Trophoblast cell (in vitro differentiated cells and primary cell): ENCODE measurements at regions not wholly inside any gene's neighbourhood (a gene's known extent, or its start where the extent isn't known, plus 50 kb on each side); places are given as distances from the start of the nearest gene placed in this dataset.
"Not testable (repeated sequence)": the region's sequence is repeated elsewhere in the genome, so short reads cannot be mapped to it uniquely, and the experiment has no call there.

ENCODE experiments used
- DNase-seq, 2 donors: peaks; one replicate each; pipeline ENCODE4 v3.0.0-alpha.2; 2016
- H2AFZ ChIP-seq: 2 replicates; pipeline ENCODE4 v1.6.1; 2013; ENCODE audit warnings: low read length, moderate library complexity, mild to moderate bottlenecking; ENCODE audit not compliant: insufficient read depth, poor library complexity
- H2AK5ac ChIP-seq: 2 replicates; pipeline ENCODE4 v1.6.1; 2013; ENCODE audit warnings: mild to moderate bottlenecking, low read length
- H2BK120ac ChIP-seq: 2 replicates; pipeline ENCODE4 v1.6.1; 2013; ENCODE audit warnings: low read length, mild to moderate bottlenecking, moderate library complexity; ENCODE audit not compliant: insufficient read depth, poor library complexity
- H2BK12ac ChIP-seq: 2 replicates; pipeline ENCODE4 v1.6.1; 2013; ENCODE audit warnings: mild to moderate bottlenecking, low read length, moderate library complexity
- H2BK5ac ChIP-seq: 2 replicates; pipeline ENCODE4 v1.6.1; 2013; ENCODE audit warnings: low read length, low read depth, moderate library complexity, mild to moderate bottlenecking; ENCODE audit not compliant: poor library complexity
- H3K14ac ChIP-seq: 2 replicates; pipeline ENCODE4 v1.6.1; 2013; ENCODE audit warnings: mild to moderate bottlenecking, low read length
- H3K18ac ChIP-seq: 2 replicates; pipeline ENCODE4 v1.6.1; 2013; ENCODE audit warnings: mild to moderate bottlenecking, low read length
- H3K23ac ChIP-seq: 2 replicates; pipeline ENCODE4 v1.6.1; 2013; ENCODE audit warnings: low read length
- H3K27ac ChIP-seq: 2 replicates; pipeline ENCODE4 v1.5.1; 2013; ENCODE audit warnings: low read depth, mild to moderate bottlenecking, inconsistent platforms, low read length, moderate library complexity
- H3K27me3 ChIP-seq: 2 replicates; pipeline ENCODE4 v1.6.1; 2013; ENCODE audit warnings: inconsistent platforms, mild to moderate bottlenecking, low read length, moderate library complexity; ENCODE audit not compliant: insufficient read depth
- H3K36me3 ChIP-seq, 2 experiments: 1 replicate in 1 of 2; 2 replicates in 1 of 2; pipeline ENCODE4 v1.6.1; 2013; ENCODE audit warnings: low read length in 2 of 2, mild to moderate bottlenecking in 2 of 2, moderate library complexity in 1 of 2; ENCODE audit not compliant: insufficient read depth in 2 of 2, control insufficient read depth in 1 of 2
- H3K4ac ChIP-seq: 2 replicates; pipeline ENCODE4 v1.6.1; 2013; ENCODE audit warnings: low read depth, mild to moderate bottlenecking, low read length, moderate library complexity
- H3K4me1 ChIP-seq, 2 experiments: 1 replicate in 1 of 2; 2 replicates in 1 of 2; pipeline ENCODE4 v1.6.1; 2013; ENCODE audit warnings: low read length in 2 of 2, mild to moderate bottlenecking in 2 of 2, moderate library complexity in 1 of 2; ENCODE audit not compliant: insufficient read depth in 2 of 2, control insufficient read depth in 1 of 2
- H3K4me2 ChIP-seq: 2 replicates; pipeline ENCODE4 v1.6.1; 2013; ENCODE audit warnings: inconsistent platforms, mild to moderate bottlenecking, low read length, moderate library complexity
- H3K4me3 ChIP-seq: 2 replicates; pipeline ENCODE4 v1.5.1; 2013; ENCODE audit warnings: mild to moderate bottlenecking, low read depth, low read length, inconsistent platforms
- H3K79me1 ChIP-seq: one replicate; pipeline ENCODE4 v1.6.1; 2013; ENCODE audit warnings: low read length
- H3K79me2 ChIP-seq: 2 replicates; pipeline ENCODE4 v1.6.1; 2013; ENCODE audit warnings: low read length, mild to moderate bottlenecking; ENCODE audit not compliant: control insufficient read depth, insufficient read depth, poor library complexity
- H3K9ac ChIP-seq: 2 replicates; pipeline ENCODE4 v1.6.1; 2013; ENCODE audit warnings: mild to moderate bottlenecking, low read length
- H3K9me3 ChIP-seq: 2 replicates; pipeline ENCODE4 v1.6.1; 2013; ENCODE audit warnings: low read depth, mild to moderate bottlenecking, control low read depth, inconsistent platforms, low read length; ENCODE audit not compliant: insufficient read depth
- H4K12ac ChIP-seq: 2 replicates; pipeline ENCODE4 v1.6.1; 2013; ENCODE audit warnings: low read depth, mild to moderate bottlenecking, low read length, moderate library complexity
- H4K8ac ChIP-seq: 2 replicates; pipeline ENCODE4 v1.6.1; 2013; ENCODE audit warnings: low read depth, mild to moderate bottlenecking, low read length, moderate library complexity
- H4K91ac ChIP-seq: one replicate; pipeline ENCODE4 v1.6.1; 2013; ENCODE audit warnings: low read depth, mild to moderate bottlenecking, low read length, moderate library complexity
- WGBS: extraction: QIAGEN DNeasy Blood & Tissue Kit; methylation state at CpG from one replicate; pipeline ENCODE4 v1.1.7; 2013; ENCODE audit warnings: missing lambda C conversion rate; ENCODE audit not compliant: insufficient read length, insufficient coverage; ENCODE audit errors: extremely low coverage; 5-methylcytosine and 5-hydroxymethylcytosine counted together

DNA sequence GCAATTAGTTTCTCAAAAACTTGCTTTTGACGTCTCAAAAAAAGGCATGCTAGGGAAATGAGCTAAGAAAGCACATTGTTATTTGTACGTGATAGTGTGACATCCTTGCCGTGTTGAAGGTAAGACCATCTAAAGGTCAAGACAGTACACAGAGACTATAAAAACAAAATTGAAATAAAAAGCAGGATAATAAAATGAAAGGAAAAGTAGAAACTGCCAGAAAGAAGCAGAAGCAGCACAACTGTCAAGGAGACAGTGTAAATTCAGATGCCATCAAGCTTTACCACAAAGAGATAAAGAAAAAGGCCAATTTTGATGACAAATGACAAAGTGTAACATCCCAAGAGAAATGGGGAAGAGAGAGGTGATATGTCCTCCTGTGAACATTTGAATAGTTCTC lies 76.5 kb downstream of the RGS2 start:
- not testable (repeated sequence) for H4K8ac ChIP-seq, H2BK12ac ChIP-seq, DNase-seq, H3K4ac ChIP-seq, H3K23ac ChIP-seq, H3K4me2 ChIP-seq, H4K91ac ChIP-seq, H2AK5ac ChIP-seq, H3K4me1 ChIP-seq, H4K12ac ChIP-seq, H3K79me2 ChIP-seq, H3K9ac ChIP-seq, H3K9me3 ChIP-seq, H2BK120ac ChIP-seq, H3K18ac ChIP-seq, H2AFZ ChIP-seq, H3K27ac ChIP-seq, H3K36me3 ChIP-seq, H2BK5ac ChIP-seq, H3K79me1 ChIP-seq, H3K4me3 ChIP-seq, H3K27me3 ChIP-seq, H3K14ac ChIP-seq
- no CpG with 5 or more reads among the region's 3 CpGs for WGBS

DNA sequence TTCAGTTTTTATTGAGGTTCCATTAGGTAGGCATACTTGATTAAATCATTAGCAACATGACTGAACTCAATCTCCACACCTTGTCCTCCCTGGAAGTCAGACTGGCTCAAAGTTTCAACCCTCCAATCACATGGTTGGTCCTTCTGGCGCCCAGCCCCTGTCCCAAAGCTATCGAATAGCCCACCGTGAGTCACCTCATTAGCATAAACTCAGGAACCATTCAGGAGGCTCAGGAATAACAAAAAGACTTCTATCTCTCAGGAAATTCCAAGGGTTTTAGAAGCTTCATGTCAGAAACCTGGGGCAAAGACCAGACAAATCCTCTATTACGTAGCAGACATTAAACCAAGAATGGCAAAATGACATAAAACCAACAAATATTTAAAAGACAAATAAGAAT lies 78.6 kb downstream of the RGS2 start:
- Histone ChIP-seq H4K91ac (no peak overlapping the region), H2BK12ac (no peak overlapping the region), H2AFZ (no peak overlapping the region), H3K79me2 (no peaks in the 10 kb centered on the region), H2AK5ac (no peak overlapping the region), H4K8ac (no peak overlapping the region), H3K14ac (no peak overlapping the region), H3K18ac (no peak overlapping the region), H3K4me3 (no peak overlapping the region), H3K36me3 (no peaks in the 10 kb centered on the region), H3K27me3 (no peaks in the 10 kb centered on the region), H3K4ac (no peak overlapping the region), H3K9me3 (no peaks in the 10 kb centered on the region), H3K27ac (no peak overlapping the region), H3K23ac (no peak overlapping the region), H3K4me1 (no peaks in the 10 kb centered on the region), H4K12ac (no peak overlapping the region), H2BK5ac (no peak overlapping the region), H3K9ac (no peak overlapping the region), H2BK120ac (no peak overlapping the region), H3K4me2 (no peak overlapping the region), H3K79me1 (no peaks in the 10 kb centered on the region)
- WGBS, result no CpG with 5 or more reads among the region's 4 CpGs
- no peak for DNase-seq

DNA sequence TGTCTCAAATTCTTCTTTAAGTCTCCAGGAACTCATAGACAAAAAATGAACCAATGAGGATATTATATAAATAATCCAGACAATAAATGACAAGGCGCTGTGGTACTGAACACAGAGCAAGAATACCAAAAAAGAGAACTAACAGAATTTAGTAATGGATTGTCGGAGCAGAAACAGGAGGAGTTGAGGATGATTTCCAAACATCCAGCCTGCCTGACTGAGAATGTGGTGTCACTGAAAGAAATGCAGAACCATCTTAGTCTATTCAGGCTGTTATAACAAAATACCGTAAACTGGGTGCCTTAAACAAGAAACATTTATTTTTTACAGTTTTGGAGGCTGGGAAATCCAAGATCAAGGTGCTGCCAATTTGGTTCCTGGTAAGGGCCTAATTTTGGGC lies 79.7 kb downstream of the RGS2 start:
- no peak overlapping the region for H3K4ac ChIP-seq
- WGBS, result no CpG with 5 or more reads among the region's 3 CpGs

DNA sequence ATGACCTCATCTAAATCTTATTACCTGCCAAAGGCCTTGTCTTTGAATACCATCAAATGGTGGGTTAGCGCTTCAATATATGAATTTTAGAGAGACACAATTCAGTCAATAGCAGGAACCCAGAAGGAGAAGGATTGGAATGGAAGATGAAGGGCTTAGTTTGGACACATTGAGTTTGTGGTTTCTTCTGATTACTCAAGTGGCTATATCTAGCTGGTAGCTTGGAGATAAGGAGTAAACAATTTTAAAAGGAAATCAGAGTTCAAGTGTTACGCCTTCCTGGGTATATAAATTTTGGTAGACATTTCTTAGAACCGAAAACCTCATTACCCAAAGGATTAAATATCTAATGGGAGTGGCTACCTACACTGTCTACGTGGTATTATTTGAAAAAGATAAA lies 80.2 kb downstream of the RGS2 start:
- no peak overlapping the region for H2BK5ac ChIP-seq
- H3K9ac ChIP-seq, result no peak overlapping the region
- H3K4me2 ChIP-seq, result no peak overlapping the region
- H2AFZ ChIP-seq, result no peak overlapping the region
- H4K12ac ChIP-seq, result no peak overlapping the region
- WGBS, result no CpG with 5 or more reads among the region's 4 CpGs
- no peak overlapping the region for H2BK12ac ChIP-seq
- no peak overlapping the region for H3K23ac ChIP-seq
- H3K36me3 ChIP-seq, result no peaks in the 10 kb centered on the region
- H4K8ac ChIP-seq, result no peak overlapping the region
- no peak for DNase-seq
- H3K27me3 ChIP-seq, result no peaks in the 10 kb centered on the region
- H2BK120ac ChIP-seq, result no peak overlapping the region
- no peak overlapping the region for H3K14ac ChIP-seq
- H4K91ac ChIP-seq, result no peak overlapping the region
- no peaks in the 10 kb centered on the region for H3K4me1 ChIP-seq
- H3K79me1 ChIP-seq, result no peaks in the 10 kb centered on the region
- no peak overlapping the region for H3K4ac ChIP-seq
- H3K18ac ChIP-seq, result no peak overlapping the region
- no peaks in the 10 kb centered on the region for H3K9me3 ChIP-seq
- no peak overlapping the region for H3K4me3 ChIP-seq
- H3K27ac ChIP-seq, result no peak overlapping the region
- no peak overlapping the region for H2AK5ac ChIP-seq
- H3K79me2 ChIP-seq, result no peaks in the 10 kb centered on the region

More for the DNA sequence above, 79.7 kb downstream of the RGS2 start:
- H3K18ac ChIP-seq, result no peak overlapping the region
- H3K9me3 ChIP-seq, result no peaks in the 10 kb centered on the region
- no peak overlapping the region for H3K4me3 ChIP-seq
- H3K36me3 ChIP-seq, result no peaks in the 10 kb centered on the region
- no peak overlapping the region for H2BK5ac ChIP-seq
- no peaks in the 10 kb centered on the region for H3K79me2 ChIP-seq
- no peak overlapping the region for H3K9ac ChIP-seq
- H4K12ac ChIP-seq, result no peak overlapping the region
- no peaks in the 10 kb centered on the region for H3K79me1 ChIP-seq
- H3K27me3 ChIP-seq, result no peaks in the 10 kb centered on the region
- DNase-seq, result no peak
- no peak overlapping the region for H2BK120ac ChIP-seq
- H2BK12ac ChIP-seq, result no peak overlapping the region
- no peak overlapping the region for H3K23ac ChIP-seq
- H2AK5ac ChIP-seq, result no peak overlapping the region
- no peak overlapping the region for H4K8ac ChIP-seq
- H3K27ac ChIP-seq, result no peak overlapping the region
- H3K4me1 ChIP-seq, result no peaks in the 10 kb centered on the region
- no peak overlapping the region for H2AFZ ChIP-seq
- H4K91ac ChIP-seq, result no peak overlapping the region
- H3K14ac ChIP-seq, result no peak overlapping the region
- H3K4me2 ChIP-seq, result no peak overlapping the region
